IPS DF 4.7 (cell line): ENCODE measurements at regions not wholly inside any gene's neighbourhood (a gene's known extent, or its start where the extent isn't known, plus 50 kb on each side); places are given as distances from the start of the nearest gene placed in this dataset.

Source experiments
- DNase-seq: peaks from one replicate; pipeline ENCODE4 v3.0.0-alpha.2; 2013; ENCODE audit warnings: low spot score; ENCODE audit errors: extremely low read depth

- DNase-seq, result no peak
Observed at GRCh38 chr3:144294659-144295538, 323.3 kb downstream of the DIPK2A start.

- no peak for DNase-seq
Observed at GRCh38 chr3:144295613-144296012, 324.0 kb downstream of the DIPK2A start.

DNA sequence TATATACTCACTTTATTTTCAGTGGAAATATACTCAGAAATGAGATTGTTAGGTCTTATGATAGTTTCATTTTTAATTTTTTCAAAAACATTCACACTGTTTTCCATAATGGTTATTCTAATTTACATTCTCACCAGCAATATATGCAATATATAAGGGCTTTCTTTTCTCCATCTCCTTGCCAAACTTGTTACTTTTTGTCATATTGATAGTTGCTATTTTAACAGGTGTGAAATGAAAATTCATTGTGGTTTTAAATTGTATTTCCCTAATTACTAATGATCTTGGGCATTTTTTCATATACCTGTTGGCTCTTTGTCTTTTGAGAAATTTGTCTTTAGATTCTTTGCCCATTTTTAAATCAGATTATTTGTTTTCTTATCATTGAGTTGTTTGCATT is 325.2 kb downstream of the DIPK2A start:
- DNase-seq, result no peak

DNA sequence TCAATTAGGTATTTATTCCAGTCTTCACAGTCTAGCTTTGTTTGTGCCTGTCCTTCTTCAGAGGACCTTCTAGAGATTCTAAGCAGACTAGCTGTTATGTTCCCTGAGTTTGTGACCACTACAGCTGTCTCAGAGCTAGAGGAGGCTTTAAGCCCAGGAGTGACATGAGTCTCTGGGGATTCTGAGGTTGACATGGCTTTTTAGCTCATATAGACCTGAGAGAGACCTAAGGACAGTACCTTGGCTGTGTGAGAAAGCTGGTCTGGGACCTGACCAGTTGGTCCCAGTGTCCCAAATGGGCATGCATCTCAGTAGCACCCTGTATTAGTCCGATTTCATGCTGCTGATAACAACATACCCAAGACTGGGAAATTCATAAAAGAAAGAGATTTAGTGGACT is 330.2 kb downstream of the DIPK2A start:
- DNase-seq, result no peak

DNA sequence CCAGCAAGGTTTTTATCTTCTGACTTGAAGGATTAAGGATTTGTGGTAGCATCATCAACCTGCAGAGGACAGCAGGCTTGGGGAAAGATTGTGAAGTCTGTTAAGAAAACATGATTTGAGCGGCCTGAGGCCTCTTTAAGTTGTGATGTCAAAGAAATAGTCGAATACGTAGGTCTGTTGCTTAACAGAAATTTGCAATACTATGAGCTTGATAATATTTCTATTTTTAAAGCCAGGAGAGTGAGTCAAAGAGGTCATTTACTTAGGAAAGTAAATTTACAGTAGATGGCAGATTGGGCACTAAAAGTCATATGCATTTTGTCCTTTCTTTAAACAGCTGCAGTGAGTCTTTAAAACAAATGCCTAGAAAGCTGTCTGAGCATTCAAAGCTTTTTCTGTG is 336.3 kb downstream of the DIPK2A start:
- no peak for DNase-seq

DNA sequence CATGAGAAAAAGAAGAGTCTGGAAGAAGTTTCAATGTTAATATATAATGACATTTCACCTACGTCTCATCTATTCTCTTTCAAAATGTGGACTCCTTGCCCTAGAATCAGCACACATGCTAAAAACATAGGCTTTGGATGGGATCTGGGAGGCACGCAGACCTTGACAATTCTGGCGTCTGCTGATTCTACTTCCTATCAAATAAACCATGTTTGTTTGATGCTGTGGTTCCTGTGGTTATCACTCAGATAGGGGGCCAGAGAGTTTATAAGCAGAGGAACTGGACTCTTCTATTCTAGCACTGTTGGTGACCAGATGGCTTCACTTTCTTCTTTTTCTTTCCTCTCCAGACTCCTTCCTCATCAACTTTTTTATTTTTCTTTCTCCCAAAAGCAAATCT is 336.8 kb downstream of the DIPK2A start:
- DNase-seq, result no peak

DNA sequence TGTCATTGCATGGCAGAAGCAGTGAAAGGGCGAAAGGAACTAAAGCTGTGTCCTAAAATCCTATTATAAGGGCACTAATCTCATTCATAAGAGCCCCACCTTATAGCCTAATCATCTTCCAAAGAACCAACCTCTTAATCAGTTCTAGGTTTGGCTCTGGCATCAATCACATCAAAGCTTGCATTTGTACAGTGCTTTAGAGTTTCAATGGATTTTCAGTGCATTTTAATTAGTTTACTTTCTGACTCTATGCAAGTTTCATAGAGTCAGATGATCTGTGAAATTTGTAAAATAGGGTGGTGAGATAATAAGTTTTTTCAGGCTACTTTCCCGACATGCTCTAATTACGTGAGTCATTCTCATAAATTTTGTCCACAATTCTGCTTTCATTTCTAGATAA is 341.1 kb downstream of the DIPK2A start:
- no peak for DNase-seq

DNA sequence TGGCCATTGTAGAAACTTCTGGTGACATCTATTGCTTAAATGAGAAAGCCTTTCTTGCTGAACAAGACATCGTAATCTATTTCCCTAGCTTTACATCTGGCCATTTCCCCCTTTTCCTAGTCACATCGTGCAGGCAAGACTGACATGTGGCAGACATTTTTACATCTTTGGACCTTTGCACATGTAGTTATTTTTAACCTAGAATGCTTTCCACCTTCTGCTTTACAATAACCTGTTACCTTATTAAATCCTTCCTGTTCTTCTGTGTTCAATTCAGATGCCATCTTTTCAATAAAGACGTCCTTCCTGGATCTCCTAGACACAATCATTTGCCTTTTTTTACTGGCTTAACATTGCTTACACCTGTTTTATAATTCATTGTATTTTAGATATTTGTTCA is 343.3 kb downstream of the DIPK2A start:
- DNase-seq, result no peak

- DNase-seq, result no peak
Observed at GRCh38 chr3:144317961-144318360, 346.3 kb downstream of the DIPK2A start.

GRCh38 chr3:144324076-144324475 is 352.5 kb downstream of the DIPK2A start:
- no peak for DNase-seq

- no peak for DNase-seq
Observed at GRCh38 chr3:144332868-144333267, 361.2 kb downstream of the DIPK2A start.

DNA sequence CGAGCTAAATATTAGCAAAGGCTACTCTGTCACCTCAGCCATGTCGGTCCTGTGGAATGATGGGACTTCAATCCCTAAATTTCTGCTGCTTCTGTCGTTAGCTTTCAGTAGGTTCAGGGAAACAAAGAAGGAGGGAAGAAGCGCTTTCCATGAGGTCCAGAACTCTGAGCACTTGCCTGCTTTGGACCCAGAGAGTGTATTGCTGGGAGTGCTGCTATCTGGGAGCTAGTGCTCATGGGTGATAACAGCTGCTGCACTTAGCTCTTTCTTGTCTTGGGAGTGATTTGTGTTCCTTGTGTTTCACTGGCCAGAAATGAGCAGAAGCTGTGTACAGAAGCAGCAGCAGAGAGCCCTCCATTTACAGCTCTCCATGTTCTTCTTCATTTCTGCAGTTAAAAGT is 369.8 kb downstream of the DIPK2A start:
- DNase-seq, result no peak

- no peak for DNase-seq
Observed at GRCh38 chr3:144343343-144343742, 371.7 kb downstream of the DIPK2A start.

GRCh38 chr3:144343777-144344176 is 372.2 kb downstream of the DIPK2A start:
- DNase-seq, result no peak

DNA sequence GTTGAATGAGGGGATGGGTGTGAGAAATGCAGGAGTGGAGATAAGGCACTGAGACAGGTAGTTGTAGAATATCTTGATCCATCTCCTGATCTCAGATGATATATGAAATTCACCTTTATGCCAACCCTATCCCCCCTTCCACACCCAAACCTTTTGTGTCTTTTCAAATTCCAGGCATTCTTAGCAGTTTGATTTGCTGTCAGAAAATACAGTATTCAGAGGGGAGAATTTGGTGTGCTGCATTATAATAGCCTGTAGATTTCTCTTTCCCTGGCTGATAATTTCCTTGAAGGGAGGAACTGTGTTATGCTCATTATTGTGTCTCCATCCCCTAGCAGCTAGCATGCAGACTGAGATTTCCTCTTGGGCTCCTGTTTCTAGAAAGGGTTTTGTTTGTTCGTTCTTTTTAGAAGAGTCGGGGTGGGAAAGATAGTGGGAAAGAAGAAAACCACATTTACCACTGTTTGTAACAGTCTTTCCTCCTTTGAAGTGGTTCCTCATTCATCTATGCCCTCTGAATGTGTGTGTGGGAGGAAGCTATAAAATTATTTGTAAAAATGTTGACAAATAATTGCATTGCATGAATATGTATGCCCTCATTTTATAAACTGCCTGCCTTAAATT is 373.4 kb downstream of the DIPK2A start:
- DNase-seq, result no peak

GRCh38 chr3:144350125-144350524 is 378.5 kb downstream of the DIPK2A start:
- no peak for DNase-seq

GRCh38 chr3:144351011-144351410 is 379.4 kb downstream of the DIPK2A start:
- DNase-seq, result no peak

DNA sequence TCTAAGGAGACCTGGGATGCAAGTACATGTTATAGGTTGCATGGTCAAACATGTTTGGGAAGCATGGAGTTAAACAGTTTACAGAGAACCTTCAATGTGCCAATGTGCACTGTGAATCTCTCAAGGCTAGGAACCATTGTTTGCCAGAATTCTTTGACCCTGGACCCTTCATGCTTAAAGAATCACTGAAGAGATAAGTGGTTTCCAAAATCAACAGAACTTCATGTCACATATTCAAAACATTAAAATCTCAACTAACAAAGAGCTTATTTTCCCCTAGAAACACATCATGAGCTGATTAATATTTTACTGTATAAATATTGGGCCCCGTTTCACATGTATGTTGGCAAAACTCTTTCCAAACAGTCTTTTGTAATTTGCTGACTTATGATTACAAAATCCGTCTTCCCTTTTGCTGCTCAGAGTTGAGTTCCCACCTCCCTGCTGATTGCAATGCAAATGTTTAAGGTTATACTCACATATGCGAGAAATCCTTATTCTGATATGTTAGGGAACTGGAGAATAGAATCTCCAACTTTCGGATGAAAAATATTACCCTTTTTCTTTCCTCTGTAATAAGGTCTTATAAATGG is 380.2 kb downstream of the DIPK2A start:
- no peak for DNase-seq

GRCh38 chr3:144358191-144358590 is 386.6 kb downstream of the DIPK2A start:
- no peak for DNase-seq

GRCh38 chr3:144361002-144361401 is 389.4 kb downstream of the DIPK2A start:
- no peak for DNase-seq

DNA sequence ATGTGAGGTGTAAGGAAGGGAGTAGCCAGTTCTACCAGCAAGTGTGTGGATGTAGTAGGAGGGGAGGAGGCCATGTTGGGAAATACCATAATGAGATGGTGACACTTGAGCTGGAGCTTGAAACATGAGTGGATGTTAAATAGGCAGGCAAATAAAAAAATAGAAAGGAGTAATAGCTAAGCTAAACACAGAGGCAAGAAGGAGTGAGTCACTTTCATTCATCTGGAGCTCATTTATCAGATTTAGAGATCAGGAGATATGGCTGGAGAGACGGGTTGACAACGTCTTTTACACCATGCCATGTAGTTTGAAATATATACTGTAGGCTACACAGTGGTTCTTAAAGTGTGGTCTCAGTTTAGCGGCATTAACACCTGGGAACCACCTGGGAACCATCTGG is 390.5 kb downstream of the DIPK2A start:
- DNase-seq, result no peak

DNA sequence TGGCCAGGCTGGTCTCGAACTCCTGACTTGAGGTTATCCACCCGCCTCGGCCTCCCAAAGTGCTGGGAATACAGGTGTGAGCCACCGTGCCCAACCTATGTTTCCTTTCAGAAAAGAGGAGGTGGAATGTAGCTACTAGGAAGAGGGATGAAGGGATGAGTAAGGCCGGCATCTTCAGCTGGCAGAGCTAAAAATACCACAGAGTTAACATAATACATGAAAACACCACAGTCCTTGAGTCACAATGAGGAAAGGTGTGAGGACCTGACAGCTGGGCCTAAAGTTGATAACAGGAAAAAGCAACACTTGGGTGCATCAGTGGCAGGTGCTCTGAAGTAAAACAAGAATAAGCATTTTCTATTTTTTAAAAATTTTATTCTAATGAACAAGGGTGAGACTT is 392.2 kb downstream of the DIPK2A start:
- DNase-seq, result no peak

- no peak for DNase-seq
Observed at GRCh38 chr3:144364737-144365136, 393.1 kb downstream of the DIPK2A start.
